GM23338 (cell line): ENCODE measurements at regions not wholly inside any gene's neighbourhood (a gene's known extent, or its start where the extent isn't known, plus 50 kb on each side); places are given as distances from the start of the nearest gene placed in this dataset.

ENCODE experiments used
- EZH2 ChIP-seq: fragments of 200-600 bp; sonication (generic); IDR thresholded peaks from one replicate; pipeline ENCODE4 v1.8.0; 2017; ENCODE audit warnings: antibody characterized with exemption, mild to moderate bottlenecking, low read depth; ENCODE audit not compliant: unreplicated experiment
- POLR2AphosphoS5 ChIP-seq: IDR thresholded peaks from 2 replicates; pipeline ENCODE4 v1.6.1; 2016; ENCODE audit warnings: antibody characterized with exemption, low read depth
- TF ChIP-seq, protein P1 (sequence below), 2 experiments: fragments of 200-600 bp in 1 of 2; sonication (generic) in 1 of 2; conservative IDR thresholded peaks; 2 replicates each; pipeline versions ENCODE4 v1.5.1 to v1.6.1; 2016 to 2017; ENCODE audit warnings: antibody characterized with exemption in 2 of 2, low read depth in 2 of 2, mild to moderate bottlenecking in 2 of 2, moderate library complexity in 1 of 2
- TF ChIP-seq, protein P2 (sequence below): IDR thresholded peaks from 2 replicates; pipeline ENCODE4 v1.6.1; 2016; ENCODE audit warnings: antibody characterized with exemption

DNA sequence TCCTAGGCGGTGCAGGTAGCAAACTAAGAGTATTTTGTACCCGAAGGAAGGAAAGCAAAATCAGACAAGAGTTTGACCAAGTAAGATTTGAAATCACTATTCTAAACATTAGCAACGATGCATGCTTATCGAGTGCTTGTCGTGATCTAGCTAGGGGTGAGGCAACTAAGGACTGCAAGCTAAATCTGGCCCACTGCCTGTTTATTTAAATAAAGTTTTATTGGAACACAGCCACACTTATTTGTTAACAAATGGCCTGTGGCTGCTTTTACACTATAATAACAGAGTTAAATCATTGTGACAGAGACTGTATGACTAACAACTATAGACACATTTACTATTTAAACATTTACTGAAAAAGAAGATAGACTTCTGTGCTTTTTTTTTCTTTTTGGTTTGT, 983.6 kb downstream of the VRK1 start:
- TF ChIP-seq, protein P1, sequence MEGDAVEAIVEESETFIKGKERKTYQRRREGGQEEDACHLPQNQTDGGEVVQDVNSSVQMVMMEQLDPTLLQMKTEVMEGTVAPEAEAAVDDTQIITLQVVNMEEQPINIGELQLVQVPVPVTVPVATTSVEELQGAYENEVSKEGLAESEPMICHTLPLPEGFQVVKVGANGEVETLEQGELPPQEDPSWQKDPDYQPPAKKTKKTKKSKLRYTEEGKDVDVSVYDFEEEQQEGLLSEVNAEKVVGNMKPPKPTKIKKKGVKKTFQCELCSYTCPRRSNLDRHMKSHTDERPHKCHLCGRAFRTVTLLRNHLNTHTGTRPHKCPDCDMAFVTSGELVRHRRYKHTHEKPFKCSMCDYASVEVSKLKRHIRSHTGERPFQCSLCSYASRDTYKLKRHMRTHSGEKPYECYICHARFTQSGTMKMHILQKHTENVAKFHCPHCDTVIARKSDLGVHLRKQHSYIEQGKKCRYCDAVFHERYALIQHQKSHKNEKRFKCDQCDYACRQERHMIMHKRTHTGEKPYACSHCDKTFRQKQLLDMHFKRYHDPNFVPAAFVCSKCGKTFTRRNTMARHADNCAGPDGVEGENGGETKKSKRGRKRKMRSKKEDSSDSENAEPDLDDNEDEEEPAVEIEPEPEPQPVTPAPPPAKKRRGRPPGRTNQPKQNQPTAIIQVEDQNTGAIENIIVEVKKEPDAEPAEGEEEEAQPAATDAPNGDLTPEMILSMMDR (conservative IDR thresholded peaks at IDR 0.05; ENCODE audit: low read depth in 2 of 2), result no peak
- TF ChIP-seq, protein P2, sequence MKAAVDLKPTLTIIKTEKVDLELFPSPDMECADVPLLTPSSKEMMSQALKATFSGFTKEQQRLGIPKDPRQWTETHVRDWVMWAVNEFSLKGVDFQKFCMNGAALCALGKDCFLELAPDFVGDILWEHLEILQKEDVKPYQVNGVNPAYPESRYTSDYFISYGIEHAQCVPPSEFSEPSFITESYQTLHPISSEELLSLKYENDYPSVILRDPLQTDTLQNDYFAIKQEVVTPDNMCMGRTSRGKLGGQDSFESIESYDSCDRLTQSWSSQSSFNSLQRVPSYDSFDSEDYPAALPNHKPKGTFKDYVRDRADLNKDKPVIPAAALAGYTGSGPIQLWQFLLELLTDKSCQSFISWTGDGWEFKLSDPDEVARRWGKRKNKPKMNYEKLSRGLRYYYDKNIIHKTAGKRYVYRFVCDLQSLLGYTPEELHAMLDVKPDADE, result no peak
- TF ChIP-seq POLR2AphosphoS5 (no peak), EZH2 (no peak)
